Suppressor macrophage treated with lipopolysaccharide for 1 hour (primary cell): ENCODE measurements at regions not wholly inside any gene's neighbourhood (a gene's known extent, or its start where the extent isn't known, plus 50 kb on each side); places are given as distances from the start of the nearest gene placed in this dataset.
"Not testable (repeated sequence)": the region's sequence is repeated elsewhere in the genome, so short reads cannot be mapped to it uniquely, and the experiment has no call there.

Experiments
- DNase-seq, 3 donors: peaks; one replicate each; pipeline ENCODE4 v3.0.0-alpha.2; 2020 to 2022

- DNase-seq: no peak
These were observed 366.4 kb downstream of the IPO8 start for GRCh38 chr12:30329281-30329680.

- DNase-seq: no peak
These were observed 372.7 kb downstream of the IPO8 start for GRCh38 chr12:30323008-30323407.

GRCh38 chr12:30320561-30320960 is 375.1 kb downstream of the IPO8 start:
- DNase-seq: no peak

GRCh38 chr12:30314506-30315100 is 381.1 kb downstream of the IPO8 start:
- DNase-seq: no peak

GRCh38 chr12:30308010-30308717 is 387.5 kb downstream of the IPO8 start:
- DNase-seq: no peak

DNA sequence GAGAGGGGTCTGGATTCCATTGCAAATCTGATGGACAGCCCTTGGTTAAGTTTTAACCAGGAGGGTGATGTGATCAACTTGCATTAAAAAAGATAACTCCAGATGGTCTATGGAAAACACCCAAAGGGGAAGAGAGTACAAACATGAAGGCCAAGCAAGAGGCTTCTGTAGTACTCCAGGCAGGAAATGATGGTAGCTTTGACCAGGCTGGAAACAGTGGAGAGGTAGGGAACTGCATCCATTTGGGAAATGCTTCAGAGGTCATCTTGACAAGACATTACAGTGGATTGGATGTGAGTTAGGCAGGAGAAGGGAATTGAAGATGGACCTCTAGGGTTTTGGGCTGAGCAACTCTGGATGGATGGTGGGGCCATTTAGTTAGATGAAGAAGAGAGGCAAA is 391.1 kb downstream of the IPO8 start:
- DNase-seq: no peak

GRCh38 chr12:30301291-30301690 is 394.4 kb downstream of the IPO8 start:
- DNase-seq: no peak

DNA sequence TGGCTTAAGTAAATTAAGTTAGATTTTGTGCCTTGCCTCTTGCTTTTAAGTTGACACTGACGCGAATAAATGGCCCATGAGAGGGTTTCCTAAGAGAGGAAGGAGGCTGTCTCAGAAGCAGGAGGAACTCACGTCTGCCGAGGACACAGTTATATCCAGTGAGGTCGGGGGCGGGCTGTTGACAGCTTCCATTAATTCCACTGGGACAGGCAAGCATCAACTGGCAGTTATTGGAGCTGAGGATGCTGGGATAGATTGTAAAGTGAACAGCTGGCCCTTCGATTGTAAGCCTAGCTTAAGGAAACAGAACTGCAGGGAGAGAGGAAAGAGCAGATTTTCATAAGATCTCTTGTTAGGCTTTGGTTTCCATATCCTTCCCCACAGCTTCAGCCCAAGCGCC is 399.2 kb downstream of the IPO8 start:
- no peak for DNase-seq

DNA sequence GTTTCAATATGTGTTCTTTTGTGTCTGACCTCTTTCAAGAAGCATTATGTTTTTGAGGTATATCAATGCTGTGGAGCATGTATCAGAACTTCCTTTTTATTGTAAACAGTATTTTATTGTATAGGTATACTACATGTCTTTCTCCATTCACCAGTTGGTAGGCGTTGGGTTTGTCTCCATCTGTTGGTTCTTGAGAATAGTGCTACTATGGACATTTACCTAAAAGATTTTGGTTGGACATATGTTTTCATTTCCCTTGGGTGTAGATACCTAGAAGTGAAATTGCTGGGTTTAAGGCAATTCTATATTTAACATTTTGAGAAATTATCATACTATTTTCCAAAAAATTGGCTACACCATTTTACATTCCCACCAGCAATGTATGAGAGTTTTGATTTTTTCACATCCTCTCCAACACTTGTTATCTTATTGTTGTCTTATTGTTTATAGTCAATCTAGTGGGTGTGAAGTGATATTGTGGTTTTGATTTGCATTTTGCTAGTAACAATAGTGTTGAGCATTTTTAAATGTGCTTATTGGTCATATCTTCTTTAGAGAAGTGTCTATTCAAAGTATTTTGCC is 409.2 kb downstream of the IPO8 start:
- no peak for DNase-seq

DNA sequence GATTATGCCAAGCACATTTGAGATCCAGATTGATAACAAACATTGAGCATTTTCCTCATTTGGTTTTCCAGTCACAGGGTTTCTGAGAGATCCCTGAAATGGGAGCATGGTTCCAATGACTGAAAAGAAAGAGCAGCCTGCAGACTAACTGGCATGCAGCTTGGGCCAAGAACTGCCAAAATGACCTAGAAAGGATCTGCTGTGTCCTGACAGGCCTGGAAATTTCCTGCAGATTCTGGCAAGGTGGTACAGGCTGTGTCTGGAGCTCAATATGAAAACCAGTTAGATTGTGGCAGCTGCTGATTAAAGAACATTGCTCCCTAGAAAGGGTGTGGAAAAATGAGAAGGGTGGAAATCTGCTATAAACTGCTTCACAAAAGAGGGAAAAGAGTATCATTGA is 417.3 kb downstream of the IPO8 start:
- no peak for DNase-seq

DNA sequence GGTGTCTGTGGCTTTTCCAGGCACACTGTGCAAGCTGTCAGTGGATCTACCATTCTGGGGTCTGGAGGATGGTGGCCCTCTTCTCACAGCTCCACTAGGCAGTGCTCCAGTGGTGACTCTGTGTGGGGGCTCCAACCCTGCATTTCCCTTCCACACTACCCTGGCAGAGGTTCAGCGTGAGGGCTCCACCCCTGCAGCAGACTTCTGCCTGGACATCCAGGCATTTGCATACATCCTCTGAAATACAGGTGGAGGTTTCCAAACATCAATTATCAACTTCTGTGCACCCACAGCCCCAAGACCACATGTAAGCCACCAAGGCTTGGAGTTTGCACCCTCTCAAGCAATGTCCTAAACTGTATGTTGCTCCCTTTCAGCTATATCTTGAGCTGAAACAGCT is 423.2 kb downstream of the IPO8 start:
- not testable (repeated sequence) for DNase-seq

DNA sequence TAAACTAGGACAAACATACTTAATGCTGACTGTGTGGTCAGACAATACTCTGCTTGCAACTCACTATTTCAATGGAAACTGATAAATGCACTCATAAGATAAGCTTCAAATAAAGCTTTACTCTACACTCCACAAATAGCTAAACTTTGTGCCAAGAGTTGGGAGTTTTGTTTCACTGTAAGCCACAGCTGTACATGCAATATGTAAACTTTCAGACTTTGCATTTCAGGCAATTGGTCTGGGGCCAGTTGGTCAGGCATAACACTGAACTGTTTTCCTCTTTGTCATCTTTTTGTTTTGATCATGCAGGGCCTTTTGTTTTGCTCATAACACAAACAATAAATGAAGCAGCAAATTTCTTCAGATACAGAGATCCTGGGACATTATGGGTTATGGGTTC is 426.2 kb downstream of the IPO8 start:
- DNase-seq: no peak

DNA sequence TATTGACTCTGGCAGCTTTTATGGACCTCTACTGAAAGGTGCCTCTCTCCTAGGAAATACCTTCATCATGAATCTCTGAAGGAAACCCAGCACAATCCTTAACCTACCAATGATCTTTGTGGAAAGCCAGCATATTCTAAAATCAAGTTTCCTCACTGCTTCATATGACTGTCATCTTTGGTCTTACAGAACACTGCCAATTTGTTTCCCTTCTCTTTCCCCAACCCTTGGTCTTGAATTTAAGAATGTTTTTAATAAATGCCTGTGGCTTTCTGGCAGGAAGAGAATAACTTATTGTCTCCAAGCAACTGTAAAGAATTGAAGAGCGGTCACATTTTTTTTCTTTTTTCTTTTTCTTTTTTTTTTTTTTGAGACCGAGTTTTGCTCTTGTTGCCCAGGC is 427.6 kb downstream of the IPO8 start:
- no peak for DNase-seq

- no peak for DNase-seq
These were observed 432.2 kb downstream of the IPO8 start for GRCh38 chr12:30263434-30263833.

- no peak for DNase-seq
These were observed 438.1 kb downstream of the IPO8 start for GRCh38 chr12:30257618-30258017.

DNA sequence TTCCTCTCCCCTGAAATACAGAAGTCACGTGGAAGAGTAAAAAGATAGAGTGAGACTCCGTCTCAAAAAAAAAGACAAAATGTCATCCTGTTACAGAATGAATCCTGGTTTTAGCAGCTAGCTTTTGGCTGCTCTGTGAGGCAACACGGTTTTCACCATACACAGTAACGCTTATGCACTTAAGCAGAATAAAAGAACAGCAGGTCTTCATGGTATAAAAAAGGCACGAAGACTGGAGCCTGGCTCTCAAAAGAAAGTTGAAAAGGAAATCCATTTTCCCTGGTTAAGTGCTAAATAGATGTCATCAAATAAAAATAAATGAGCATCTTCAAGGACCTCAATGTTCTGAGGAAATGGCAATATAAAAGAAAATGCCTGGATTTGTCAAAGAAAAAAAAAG is 444.1 kb downstream of the IPO8 start:
- DNase-seq: no peak

DNA sequence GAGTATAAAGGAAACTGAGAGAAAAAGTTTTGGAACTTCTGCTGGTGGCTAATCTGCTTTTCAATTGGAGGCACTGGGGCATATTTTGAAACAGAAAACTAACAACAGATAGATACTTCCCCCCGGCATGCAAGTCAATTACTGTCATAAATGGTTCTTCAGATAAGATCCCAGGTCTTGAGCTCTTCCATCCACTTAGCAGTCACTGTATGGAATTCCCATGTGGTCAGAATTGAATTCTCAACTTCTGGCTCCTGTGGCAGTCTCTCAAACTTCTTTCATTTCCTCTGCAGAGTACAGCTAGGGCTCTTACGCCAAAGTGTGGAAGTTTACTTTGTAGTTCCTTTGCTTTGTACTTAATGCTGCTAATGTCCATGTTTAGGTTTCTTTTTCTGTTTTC is 452.2 kb downstream of the IPO8 start:
- no peak for DNase-seq

DNA sequence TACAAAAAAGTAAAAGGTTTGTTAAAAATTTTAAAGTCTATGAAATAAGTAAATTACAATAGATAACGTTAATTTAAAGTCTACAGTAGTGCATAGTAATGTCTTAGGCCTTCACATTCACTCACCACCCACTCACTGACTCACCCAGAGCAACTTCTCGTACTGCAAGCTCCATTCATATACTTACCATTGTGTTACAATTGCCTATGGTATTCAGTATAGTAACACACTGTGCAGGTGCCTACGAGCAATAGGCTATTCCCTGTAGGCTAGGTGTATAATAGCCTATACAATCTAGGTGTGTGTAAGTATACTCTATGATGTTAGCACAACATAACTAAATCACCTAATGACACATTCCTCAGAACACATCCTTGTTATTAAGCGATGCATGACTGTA is 435.3 kb upstream of the TMTC1 start:
- no peak for DNase-seq

DNA sequence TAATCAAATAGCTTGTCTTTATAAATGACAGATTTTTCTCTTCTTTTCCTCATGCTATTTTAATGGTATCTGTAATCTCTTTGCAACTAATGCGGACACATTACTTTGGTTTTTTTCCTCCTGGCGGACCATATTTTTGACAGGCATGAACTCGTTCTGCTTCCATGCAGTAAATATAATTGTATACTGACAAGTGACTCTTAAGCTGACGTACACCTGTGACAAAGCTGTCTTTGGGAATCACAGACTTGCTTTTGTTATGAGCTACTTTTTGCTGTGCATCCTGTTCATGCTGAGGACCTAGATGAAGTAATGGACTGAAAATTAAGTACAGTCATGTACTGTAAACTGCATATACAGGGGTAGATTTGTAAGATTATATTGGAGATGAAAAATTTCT is 434.3 kb upstream of the TMTC1 start:
- no peak for DNase-seq

DNA sequence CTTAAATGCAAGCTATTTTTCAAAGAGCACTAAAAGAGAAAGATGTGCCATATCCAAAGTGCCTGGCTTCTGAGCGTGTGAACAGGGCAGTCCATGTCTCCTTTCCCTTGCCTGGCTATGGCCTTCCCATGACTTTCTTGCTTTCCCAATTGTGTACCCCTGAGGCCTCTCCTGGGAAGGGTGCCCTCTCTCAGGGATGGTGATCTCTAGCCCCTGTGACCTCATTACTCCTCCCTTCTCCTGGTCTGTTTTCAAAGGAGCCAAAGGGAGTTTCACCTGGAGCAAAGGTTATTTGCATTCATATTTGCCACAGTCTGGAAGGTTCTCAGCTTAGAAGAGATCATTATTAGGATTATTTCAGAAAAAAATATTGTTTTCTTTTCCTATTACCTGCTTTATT is 429.4 kb upstream of the TMTC1 start:
- no peak for DNase-seq

DNA sequence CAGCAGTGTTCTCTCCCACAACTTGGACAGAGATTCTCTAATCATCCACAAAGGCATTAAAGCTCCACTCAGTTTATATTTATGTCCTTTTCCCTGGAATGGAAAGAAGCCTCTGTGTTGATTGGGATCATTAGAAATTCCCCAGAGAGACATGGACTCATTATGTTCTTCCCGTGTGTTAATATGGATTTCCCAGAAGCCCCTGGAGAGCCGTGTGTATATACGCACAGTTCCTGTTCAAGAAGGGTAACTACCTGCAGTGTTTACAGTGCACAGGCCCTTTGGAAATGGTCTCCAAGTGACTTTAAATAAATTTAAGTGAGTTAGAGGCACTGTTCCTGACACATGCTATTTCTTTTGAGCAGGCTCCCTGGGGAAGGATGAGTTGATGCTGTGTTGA is 428.0 kb upstream of the TMTC1 start:
- no peak for DNase-seq

DNA sequence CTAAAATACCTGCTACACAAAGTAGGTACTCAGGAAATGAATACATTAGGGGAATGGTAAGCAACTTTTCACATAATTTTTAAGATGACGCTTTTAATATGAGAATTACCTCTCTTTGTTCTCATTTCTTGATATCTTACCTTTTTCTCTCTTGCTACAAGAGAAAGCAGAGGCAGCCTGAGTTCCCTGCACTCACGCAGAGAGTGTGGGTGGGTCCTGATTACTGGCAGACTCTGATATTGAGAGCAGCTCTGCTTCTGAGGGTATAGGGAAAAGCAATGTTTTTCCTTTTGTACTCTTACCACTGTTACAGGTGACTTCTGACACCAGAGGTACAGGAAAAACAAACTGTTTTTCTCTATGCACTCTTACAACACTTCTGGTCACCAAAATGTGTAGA is 420.2 kb upstream of the TMTC1 start:
- no peak for DNase-seq

DNA sequence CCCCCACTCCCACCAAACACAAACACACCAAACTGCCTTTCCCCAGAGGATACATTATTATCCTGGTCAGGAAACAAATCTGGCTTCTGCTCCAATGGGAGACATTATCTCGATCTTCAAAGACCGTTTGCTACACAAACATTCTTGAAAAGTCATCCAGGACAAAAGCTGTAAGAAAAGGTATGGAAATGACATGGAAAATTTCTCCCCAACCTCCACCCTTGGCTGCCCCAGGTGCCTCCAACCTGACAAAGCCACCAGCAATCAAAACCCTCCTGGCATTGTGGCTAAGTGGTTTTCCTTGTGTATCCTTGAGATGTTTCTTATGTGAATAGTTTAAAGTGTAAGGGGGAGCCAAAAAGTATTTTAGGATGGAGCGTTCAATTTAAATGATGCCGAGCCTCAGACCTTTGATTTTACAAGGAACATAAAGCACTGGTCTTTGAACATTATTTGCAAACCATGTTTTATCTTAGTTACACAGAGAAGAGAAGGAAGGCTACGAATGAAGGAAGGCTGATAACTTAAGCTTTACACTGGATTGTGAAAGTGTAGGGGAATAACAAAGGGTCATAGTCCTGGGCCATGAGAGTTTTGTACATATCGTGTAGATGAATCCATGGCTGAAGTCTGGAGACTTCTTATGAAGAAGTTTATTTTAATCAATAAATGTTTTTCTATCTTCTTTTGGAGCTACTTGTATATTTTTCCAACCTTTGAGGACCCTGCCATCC is 418.9 kb upstream of the TMTC1 start:
- no peak for DNase-seq
